ENCODE measurements at regions not wholly inside any gene's neighbourhood (a gene's known extent, or its start where the extent isn't known, plus 50 kb on each side); places are given as distances from the start of the nearest gene placed in this dataset.
"Not testable (repeated sequence)": the region's sequence is repeated elsewhere in the genome, so short reads cannot be mapped to it uniquely, and the experiment has no call there.

GRCh38 chr15:38119865-38120264, 132.8 kb upstream of the SPRED1 start:
- not testable (repeated sequence) for TF ChIP-seq CTCF, EP300, POLR2A (IDR thresholded peaks at IDR 0.05)

All from ovary (tissue), 3 donors.